CD14-positive monocyte (primary cell): ENCODE measurements at regions not wholly inside any gene's neighbourhood (a gene's known extent, or its start where the extent isn't known, plus 50 kb on each side); places are given as distances from the start of the nearest gene placed in this dataset.

Experiments
- DNase-seq, 3 donors: peaks; one replicate each; pipeline ENCODE4 v3.0.0-alpha.2; 2011 to 2022
- H2AFZ ChIP-seq: 2 replicates; pipeline ENCODE4 v1.6.0; 2012; ENCODE audit warnings: mild to moderate bottlenecking, low read depth, low read length, inconsistent platforms; ENCODE audit not compliant: insufficient read depth, poor library complexity, severe bottlenecking
- H3K27ac ChIP-seq, 2 donors: 1 replicate in 1 of 2; 2 replicates in 1 of 2; pipeline ENCODE4 v1.5.1; 2012 to 2013; ENCODE audit warnings: low read length in 2 of 2, control low read depth in 1 of 2, inconsistent platforms in 1 of 2, low read depth in 1 of 2, mild to moderate bottlenecking in 1 of 2
- H3K27me3 ChIP-seq, 2 donors: one replicate each; pipeline versions ENCODE4 v1.6.0 to v1.6.1; 2011 to 2013; ENCODE audit warnings: low read length in 2 of 2; ENCODE audit not compliant: control insufficient read depth in 2 of 2, insufficient read depth in 2 of 2
- H3K36me3 ChIP-seq, 2 donors: replicated peaks in 1 of 2; 1 replicate in 1 of 2; 2 replicates in 1 of 2; pipeline versions ENCODE4 v1.5.1 to v1.6.1; 2012 to 2013; ENCODE audit warnings: low read length in 2 of 2, control low read depth in 1 of 2, inconsistent platforms in 1 of 2, mild to moderate bottlenecking in 1 of 2; ENCODE audit not compliant: insufficient read depth in 2 of 2, control insufficient read depth in 1 of 2
- H3K4me1 ChIP-seq, 2 donors: 1 replicate in 1 of 2; 2 replicates in 1 of 2; pipeline versions ENCODE4 v1.5.1 to v1.6.1; 2012 to 2013; ENCODE audit warnings: low read length in 2 of 2, control low read depth in 1 of 2, inconsistent platforms in 1 of 2, mild to moderate bottlenecking in 1 of 2, moderate library complexity in 1 of 2; ENCODE audit not compliant: insufficient read depth in 2 of 2, control insufficient read depth in 1 of 2
- H3K4me2 ChIP-seq: replicated peaks from 2 replicates; pipeline ENCODE3; 2012; ENCODE audit warnings: low read length, moderate library complexity, mild to moderate bottlenecking; ENCODE audit not compliant: poor library complexity, severe bottlenecking; ENCODE audit errors: extremely low read depth
- H3K4me3 ChIP-seq, 3 experiments: fragments of 200-600 bp in 1 of 3; sonication (generic) in 1 of 3; replicated peaks in 1 of 3; 1 replicate in 2 of 3; 2 replicates in 1 of 3; pipeline ENCODE4 v1.5.1; 2011 to 2013; ENCODE audit warnings: low read length in 3 of 3, mild to moderate bottlenecking in 3 of 3, control low read depth in 2 of 3, low read depth in 2 of 3, inconsistent platforms in 1 of 3, moderate library complexity in 1 of 3
- H3K79me2 ChIP-seq: 2 replicates; pipeline ENCODE4 v1.6.0; 2012; ENCODE audit warnings: mild to moderate bottlenecking, control low read depth, inconsistent platforms, low read length, moderate library complexity; ENCODE audit not compliant: insufficient read depth
- H3K9ac ChIP-seq: 2 replicates; pipeline ENCODE4 v1.6.0; 2017; ENCODE audit warnings: low read length, mild to moderate bottlenecking; ENCODE audit not compliant: insufficient read depth, poor library complexity, severe bottlenecking
- H3K9me3 ChIP-seq, 2 donors: replicated peaks in 1 of 2; 1 replicate in 1 of 2; 2 replicates in 1 of 2; pipeline versions ENCODE4 v1.5.1 to v1.6.1; 2012 to 2013; ENCODE audit warnings: low read length in 2 of 2, control low read depth in 1 of 2; ENCODE audit not compliant: control insufficient read depth in 1 of 2, insufficient read depth in 1 of 2
- H4K20me1 ChIP-seq: 2 replicates; pipeline ENCODE4 v1.6.0; 2012; ENCODE audit warnings: mild to moderate bottlenecking, low read length, control low read depth, moderate library complexity; ENCODE audit not compliant: insufficient read depth
- H3K27ac Mint-ChIP-seq, 7 donors: one replicate each; pipeline ENCODE4 v1.8.0; 2020; ENCODE audit warnings: mild to moderate bottlenecking in 7 of 7, mixed read lengths in 7 of 7, moderate library complexity in 6 of 7, inconsistent platforms in 2 of 7
- H3K27me3 Mint-ChIP-seq, 3 donors: one replicate each; pipeline ENCODE4 v1.8.0; 2021 to 2022; ENCODE audit warnings: low read depth in 3 of 3, mild to moderate bottlenecking in 3 of 3, mixed read lengths in 3 of 3, moderate library complexity in 3 of 3, inconsistent platforms in 1 of 3
- H3K36me3 Mint-ChIP-seq, 2 donors: one replicate each; pipeline ENCODE4 v1.8.0; 2020; ENCODE audit warnings: mixed read lengths in 2 of 2, inconsistent platforms in 1 of 2, mild to moderate bottlenecking in 1 of 2
- H3K4me1 Mint-ChIP-seq: one replicate; pipeline ENCODE4 v1.8.0; 2020; ENCODE audit warnings: mild to moderate bottlenecking, mixed read lengths
- H3K4me3 Mint-ChIP-seq, 2 donors: one replicate each; pipeline ENCODE4 v1.8.0; 2020; ENCODE audit warnings: mild to moderate bottlenecking in 2 of 2, mixed read lengths in 2 of 2, moderate library complexity in 1 of 2
- H3K9me3 Mint-ChIP-seq, 7 donors: one replicate each; pipeline ENCODE4 v1.8.0; 2020 to 2022; ENCODE audit warnings: mixed read lengths in 7 of 7, mild to moderate bottlenecking in 6 of 7, moderate library complexity in 6 of 7, inconsistent platforms in 2 of 7
- CTCF ChIP-seq: fragments of 200-600 bp; IDR thresholded peaks from one replicate; pipeline ENCODE4 v1.8.0; 2022; ENCODE audit warnings: antibody characterized with exemption, mild to moderate bottlenecking
- WGBS: methylation state at CpG from one replicate; pipeline ENCODE4 v1.1.5; 2013; ENCODE audit warnings: missing lambda C conversion rate; ENCODE audit not compliant: insufficient coverage; 5-methylcytosine and 5-hydroxymethylcytosine counted together
- intact Hi-C, 2 donors: fragments of 100-400 bp; cut with micrococcal nuclease; formaldehyde crosslinking; loops; one replicate each; pipeline versions ENCODE4 v1.15.0 to v1.15.1; 2023

GRCh38 chr6:113161018-113161315, 696.2 kb upstream of the MARCKS start:
- Mint-ChIP-seq H3K9me3 (peaks cover 0 to 3% (median 0%) of the 10 kb centered on the region in 7 donors), H3K36me3 (no peaks in the 10 kb centered on the region), H3K27ac (no peak overlapping the region), H3K4me1 (no peaks in the 10 kb centered on the region), H3K27me3 (no peaks in the 10 kb centered on the region), H3K4me3 (no peak overlapping the region)
- no CpG with 5 or more reads among the region's 1 CpG for WGBS
- Histone ChIP-seq H3K4me2 (no peak overlapping the region), H2AFZ (no peak overlapping the region), H3K4me1 (no peaks in the 10 kb centered on the region), H3K79me2 (no peaks in the 10 kb centered on the region), H3K27ac (no peak overlapping the region), H3K36me3 (no peaks in the 10 kb centered on the region), H3K4me3 (no peak overlapping the region), H3K27me3 (no peaks in the 10 kb centered on the region), H3K9ac (no peak overlapping the region), H3K9me3 (no peaks in the 10 kb centered on the region), H4K20me1 (no peaks in the 10 kb centered on the region)
- intact Hi-C loops: no loop called here
- no peak for DNase-seq
- no peak for TF ChIP-seq CTCF

DNA sequence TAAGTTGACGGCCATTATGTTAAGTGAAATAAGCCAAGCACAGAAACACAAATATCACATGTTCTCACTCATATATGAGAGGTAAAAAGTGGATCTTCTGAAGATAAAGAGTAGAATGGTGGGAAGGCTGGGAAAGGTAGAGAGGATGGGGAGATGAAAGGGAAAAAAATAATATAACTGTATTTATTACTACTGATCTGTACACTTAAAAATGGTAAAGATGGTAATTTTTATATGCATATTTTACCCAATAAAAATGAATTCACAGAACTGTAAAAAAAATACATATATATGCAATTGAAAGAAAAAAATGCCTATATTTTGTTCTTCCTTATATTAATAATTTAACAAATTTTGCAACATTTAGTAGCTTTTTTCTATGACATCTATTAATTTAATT, 694.4 kb upstream of the MARCKS start:
- no peaks in the 10 kb centered on the region for H3K9me3 ChIP-seq
- no peaks in the 10 kb centered on the region for H4K20me1 ChIP-seq
- Mint-ChIP-seq H3K36me3 (no peaks in the 10 kb centered on the region), H3K9me3 (no peaks in the 10 kb centered on the region), H3K4me3 (no peak overlapping the region), H3K4me1 (no peaks in the 10 kb centered on the region), H3K27me3 (no peaks in the 10 kb centered on the region), H3K27ac (no peak overlapping the region)
- H3K27ac ChIP-seq: no peak overlapping the region
- no peaks in the 10 kb centered on the region for H3K4me1 ChIP-seq
- no peak overlapping the region for H3K4me2 ChIP-seq
- H3K27me3 ChIP-seq: no peaks in the 10 kb centered on the region
- H3K4me3 ChIP-seq: no peak overlapping the region
- no peak for DNase-seq
- no peak overlapping the region for H2AFZ ChIP-seq
- no peak overlapping the region for H3K9ac ChIP-seq
- no CpG with 5 or more reads among the region's 1 CpG for WGBS
- no peaks in the 10 kb centered on the region for H3K79me2 ChIP-seq
- H3K36me3 ChIP-seq: no peaks in the 10 kb centered on the region
- no peak for TF ChIP-seq CTCF
- intact Hi-C loops: no loop called here
